ENCODE measurements at regions not wholly inside any gene's neighbourhood (a gene's known extent, or its start where the extent isn't known, plus 50 kb on each side); places are given as distances from the start of the nearest gene placed in this dataset.

GRCh38 chr11:109789901-109790300 lies 303.3 kb upstream of the ZC3H12C start:
- intact Hi-C loops (cut with micrococcal nuclease; ENCODE audit: unreplicated experiment) = no loop called here
- no TSS peak for BruUV-seq (replicated peaks)
- Histone ChIP-seq H3K27me3 (ENCODE audit: control insufficient read depth, insufficient read depth, low read length) (no peaks in the 10 kb centered on the region), H3K27ac (ENCODE audit: low read length) (no peak overlapping the region), H3K4me1 (ENCODE audit: control insufficient read depth, insufficient read depth, low read length) (no peaks in the 10 kb centered on the region), H3K36me3 (ENCODE audit: control insufficient read depth, insufficient read depth, low read length) (no peaks in the 10 kb centered on the region), H3K4me3 (ENCODE audit: low read depth in 2 of 2, low read length in 2 of 2) (no peak overlapping the region), H3K9me3 (ENCODE audit: control insufficient read depth, insufficient read depth, low read depth, low read length) (no peaks in the 10 kb centered on the region)
- TF ChIP-seq TCF7L2 (IDR thresholded peaks at IDR 0.05; ENCODE audit: low read depth, low read length) (no peak), REST (IDR thresholded peaks at IDR 0.05; ENCODE audit: insufficient read depth in 1 of 2, low read depth in 2 of 2, low read length in 1 of 2) (no peak), POLR2AphosphoS5 (IDR thresholded peaks at IDR 0.05; ENCODE audit: low read depth, low read length) (no peak), SIN3A (IDR thresholded peaks at IDR 0.05; ENCODE audit: borderline replicate concordance, insufficient read depth, low read depth, low read length) (no peak), CTCF (IDR thresholded peaks at IDR 0.05) (no peak)
- CTCF ChIA-PET = no interaction called here
- DNase-seq (ENCODE audit: low read depth, low spot score) = no peak
- ATAC-seq = no peak
- in situ Hi-C loops (cut with HindIII; ENCODE audit: low pct_unique_long_range_greater_than_20kb, low sequenced_read_pairs) = no loop called here
- POLR2A ChIA-PET = no interaction called here

GRCh38 chr11:109791337-109791736 lies 301.9 kb upstream of the ZC3H12C start:
- no peaks in the 10 kb centered on the region for H3K9me3 ChIP-seq (ENCODE audit: control insufficient read depth, insufficient read depth, low read depth, low read length)
- no peak overlapping the region for H3K27ac ChIP-seq (ENCODE audit: low read length)
- BruUV-seq (replicated peaks) = no TSS peak
- TF ChIP-seq REST (IDR thresholded peaks at IDR 0.05; ENCODE audit: insufficient read depth in 1 of 2, low read depth in 2 of 2, low read length in 1 of 2) (no peak), SIN3A (IDR thresholded peaks at IDR 0.05; ENCODE audit: borderline replicate concordance, insufficient read depth, low read depth, low read length) (no peak), POLR2AphosphoS5 (IDR thresholded peaks at IDR 0.05; ENCODE audit: low read depth, low read length) (no peak), CTCF (IDR thresholded peaks at IDR 0.05) (no peak), TCF7L2 (IDR thresholded peaks at IDR 0.05; ENCODE audit: low read depth, low read length) (no peak)
- H3K4me3 ChIP-seq (ENCODE audit: low read depth in 2 of 2, low read length in 2 of 2) = no peak overlapping the region
- no peaks in the 10 kb centered on the region for H3K4me1 ChIP-seq (ENCODE audit: control insufficient read depth, insufficient read depth, low read length)
- in situ Hi-C loops (cut with HindIII; ENCODE audit: low pct_unique_long_range_greater_than_20kb, low sequenced_read_pairs) (no loop called here), intact Hi-C loops (cut with micrococcal nuclease; ENCODE audit: unreplicated experiment) (no loop called here)
- ChIA-PET CTCF (no interaction called here), POLR2A (no interaction called here)
- no peaks in the 10 kb centered on the region for H3K36me3 ChIP-seq (ENCODE audit: control insufficient read depth, insufficient read depth, low read length)
- no peak for DNase-seq (ENCODE audit: low read depth, low spot score)
- no peaks in the 10 kb centered on the region for H3K27me3 ChIP-seq (ENCODE audit: control insufficient read depth, insufficient read depth, low read length)
- ATAC-seq = no peak

All from Panc1 (cell line).